ENCODE measurements at regions not wholly inside any gene's neighbourhood (a gene's known extent, or its start where the extent isn't known, plus 50 kb on each side); places are given as distances from the start of the nearest gene placed in this dataset.

DNA sequence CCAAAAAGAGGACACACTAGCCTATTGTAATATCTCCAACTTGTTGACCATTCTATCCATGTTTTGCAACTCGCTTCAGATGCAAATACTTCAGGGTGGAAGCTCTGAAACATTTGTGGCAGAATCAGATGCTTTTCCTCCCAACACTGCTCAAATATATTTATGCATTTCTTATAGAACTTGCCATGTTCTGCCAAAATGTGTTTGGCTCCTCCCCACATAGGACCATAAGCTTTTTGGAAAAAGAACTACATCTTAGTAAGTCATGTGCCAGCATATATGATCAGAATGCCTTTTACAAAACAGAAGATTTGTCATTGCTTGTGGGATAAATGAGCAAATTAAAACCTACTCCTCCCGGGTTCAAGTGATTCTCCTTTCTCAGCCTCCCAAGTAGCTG, 484.5 kb downstream of the TNS3 start:
- no peak overlapping the region for H3K4me3 ChIP-seq (replicated peaks; ENCODE audit: low read depth, low read length)
- DNase-seq (ENCODE audit: extremely low read depth, low read depth), result no peak
- TF ChIP-seq, protein P1, sequence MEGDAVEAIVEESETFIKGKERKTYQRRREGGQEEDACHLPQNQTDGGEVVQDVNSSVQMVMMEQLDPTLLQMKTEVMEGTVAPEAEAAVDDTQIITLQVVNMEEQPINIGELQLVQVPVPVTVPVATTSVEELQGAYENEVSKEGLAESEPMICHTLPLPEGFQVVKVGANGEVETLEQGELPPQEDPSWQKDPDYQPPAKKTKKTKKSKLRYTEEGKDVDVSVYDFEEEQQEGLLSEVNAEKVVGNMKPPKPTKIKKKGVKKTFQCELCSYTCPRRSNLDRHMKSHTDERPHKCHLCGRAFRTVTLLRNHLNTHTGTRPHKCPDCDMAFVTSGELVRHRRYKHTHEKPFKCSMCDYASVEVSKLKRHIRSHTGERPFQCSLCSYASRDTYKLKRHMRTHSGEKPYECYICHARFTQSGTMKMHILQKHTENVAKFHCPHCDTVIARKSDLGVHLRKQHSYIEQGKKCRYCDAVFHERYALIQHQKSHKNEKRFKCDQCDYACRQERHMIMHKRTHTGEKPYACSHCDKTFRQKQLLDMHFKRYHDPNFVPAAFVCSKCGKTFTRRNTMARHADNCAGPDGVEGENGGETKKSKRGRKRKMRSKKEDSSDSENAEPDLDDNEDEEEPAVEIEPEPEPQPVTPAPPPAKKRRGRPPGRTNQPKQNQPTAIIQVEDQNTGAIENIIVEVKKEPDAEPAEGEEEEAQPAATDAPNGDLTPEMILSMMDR (IDR thresholded peaks at IDR 0.05; ENCODE audit: low read depth, low read length, missing control alignments), result no peak

GRCh38 chr7:47095946-47096345, 486.0 kb downstream of the TNS3 start:
- TF ChIP-seq, protein P1 (IDR thresholded peaks at IDR 0.05; ENCODE audit: low read depth, low read length, missing control alignments), result no peak
- H3K4me3 ChIP-seq (replicated peaks; ENCODE audit: low read depth, low read length), result no peak overlapping the region
- no peak for DNase-seq (ENCODE audit: extremely low read depth, low read depth)

DNA sequence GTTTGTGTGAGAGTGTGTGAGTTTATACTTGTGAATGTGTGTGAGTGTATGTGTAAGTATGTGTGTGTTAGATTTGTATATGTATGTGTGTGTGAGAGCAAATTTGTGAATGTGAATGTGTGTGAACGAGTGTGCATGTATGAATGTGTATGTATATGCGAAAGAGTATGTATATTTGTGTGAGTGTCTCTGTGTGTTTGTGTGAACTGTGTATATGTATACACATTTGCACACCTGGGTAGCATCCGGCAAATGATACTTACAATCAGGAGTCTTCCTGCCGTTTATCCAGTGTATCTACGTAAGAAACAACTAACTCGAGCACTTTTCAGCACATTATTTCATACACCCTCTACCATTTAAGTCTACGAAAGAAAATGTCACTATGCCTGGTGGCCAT, 487.4 kb downstream of the TNS3 start:
- TF ChIP-seq, protein P1 (IDR thresholded peaks at IDR 0.05; ENCODE audit: low read depth, low read length, missing control alignments), result no peak
- H3K4me3 ChIP-seq (replicated peaks; ENCODE audit: low read depth, low read length), result no peak overlapping the region
- DNase-seq (ENCODE audit: extremely low read depth, low read depth), result no peak

DNA sequence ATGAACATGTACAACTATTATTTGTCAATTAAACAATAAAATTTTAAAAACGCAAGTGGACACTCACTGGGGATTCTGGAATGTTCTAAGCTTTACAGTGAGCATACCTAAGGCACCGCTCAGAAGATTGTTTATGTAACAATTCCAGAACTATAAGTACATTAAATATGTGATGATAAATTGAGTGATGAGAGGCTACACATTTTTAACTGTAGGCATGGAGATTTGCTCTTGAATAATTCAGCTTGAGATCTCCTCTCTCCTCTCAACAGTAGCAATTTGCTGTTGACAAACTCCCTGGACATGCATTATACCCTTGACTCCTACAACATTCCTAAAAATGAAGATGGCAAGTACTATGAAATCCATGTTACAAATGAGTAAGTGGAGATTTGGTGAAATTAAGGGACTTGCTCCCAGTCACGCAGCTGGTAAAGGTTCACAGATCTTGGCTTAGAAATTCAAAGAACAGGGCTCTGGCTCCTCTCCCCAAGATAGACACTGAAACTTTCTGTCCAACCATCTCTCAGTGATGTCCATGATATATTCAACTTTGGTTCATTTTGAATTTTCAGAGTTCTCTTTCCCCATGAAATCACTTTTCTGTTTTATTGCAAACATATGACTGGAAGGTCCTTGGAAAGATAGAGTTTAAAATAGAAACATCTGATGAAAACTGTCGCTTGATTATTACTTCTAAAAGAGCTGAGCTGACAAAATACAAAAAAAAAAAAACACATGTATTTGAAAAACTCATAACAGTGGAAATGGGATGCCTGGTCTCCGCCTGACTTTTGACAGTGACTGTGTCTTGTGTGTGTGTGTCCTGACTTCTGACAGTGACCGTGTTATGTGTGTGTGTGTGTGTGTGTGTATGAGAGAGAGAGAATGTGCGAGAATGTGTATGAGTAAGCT, 488.3 kb downstream of the TNS3 start:
- H3K4me3 ChIP-seq (replicated peaks; ENCODE audit: low read depth, low read length), result no peak overlapping the region
- no peak for DNase-seq (ENCODE audit: extremely low read depth, low read depth)
- TF ChIP-seq, protein P1 (IDR thresholded peaks at IDR 0.05; ENCODE audit: low read depth, low read length, missing control alignments), result no peak

GRCh38 chr7:47092336-47092735, 489.6 kb downstream of the TNS3 start:
- TF ChIP-seq, protein P1 (IDR thresholded peaks at IDR 0.05; ENCODE audit: low read depth, low read length, missing control alignments), result no peak
- H3K4me3 ChIP-seq (replicated peaks; ENCODE audit: low read depth, low read length), result no peak overlapping the region
- no peak for DNase-seq (ENCODE audit: extremely low read depth, low read depth)

- DNase-seq (ENCODE audit: extremely low read depth, low read depth), result no peak
- TF ChIP-seq, protein P1 (IDR thresholded peaks at IDR 0.05; ENCODE audit: low read depth, low read length, missing control alignments), result no peak
- H3K4me3 ChIP-seq (replicated peaks; ENCODE audit: low read depth, low read length), result no peak overlapping the region
Measured at GRCh38 chr7:47091141-47091540, 490.8 kb downstream of the TNS3 start.

Data from HFF-Myc (cell line).